Upper lobe of right lung (tissue), 1 donor: ENCODE measurements at regions not wholly inside any gene's neighbourhood (a gene's known extent, or its start where the extent isn't known, plus 50 kb on each side); places are given as distances from the start of the nearest gene placed in this dataset.

Experiments
- ATAC-seq: fragments of 200-7000 bp; cut with Tn5 transposase; one replicate; pipeline ENCODE4 v1.9.1; 2020; ENCODE audit warnings: mild to moderate bottlenecking, moderate library complexity
- DNase-seq: peaks from one replicate; pipeline ENCODE4 v3.0.0-alpha.2; 2020
- H3K27ac ChIP-seq: fragments of 200-600 bp; one replicate; pipeline ENCODE4 v1.8.0; 2022
- H3K27me3 ChIP-seq: fragments of 200-600 bp; one replicate; pipeline ENCODE4 v1.8.0; 2022; ENCODE audit warnings: mild to moderate bottlenecking
- H3K36me3 ChIP-seq: fragments of 200-600 bp; one replicate; pipeline ENCODE4 v1.8.0; 2022
- H3K4me1 ChIP-seq: fragments of 200-600 bp; one replicate; pipeline ENCODE4 v1.8.0; 2022
- H3K4me3 ChIP-seq: fragments of 200-600 bp; one replicate; pipeline ENCODE4 v1.8.0; 2022; ENCODE audit warnings: mild to moderate bottlenecking
- H3K9me3 ChIP-seq: fragments of 200-600 bp; one replicate; pipeline ENCODE4 v1.8.0; 2022
- intact Hi-C: fragments of 100-400 bp; cut with DNase I; formaldehyde crosslinking; loops from one replicate; pipeline ENCODE4 v1.11.0; 2022
- TF ChIP-seq, protein P1 (sequence below): fragments of 200-600 bp; IDR thresholded peaks from one replicate; pipeline ENCODE4 v1.8.0; 2022; ENCODE audit warnings: antibody characterized with exemption
- donor health status: DM: no; HTN: yes; CAD: no; lungs with severe emphysema.

DNA sequence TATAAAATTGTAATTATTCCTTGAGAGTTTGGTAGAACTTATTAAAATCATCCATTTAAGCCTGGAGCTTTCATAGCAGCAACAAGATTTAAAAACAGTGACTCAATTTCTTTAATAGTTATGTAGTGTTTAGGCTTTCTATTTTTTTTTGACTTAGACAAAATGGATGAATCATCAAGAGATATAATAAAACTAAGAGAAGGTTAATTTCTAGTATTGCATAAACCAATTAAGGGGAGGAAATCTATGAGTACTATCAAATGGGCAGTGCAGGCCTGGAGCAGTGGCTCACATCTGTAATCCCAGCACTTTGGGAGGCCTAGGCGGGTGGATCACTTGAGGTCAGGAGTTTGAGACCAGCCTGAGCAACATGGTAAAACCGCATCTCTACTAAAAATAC, 416.3 kb upstream of the USP24 start:
- Histone ChIP-seq H3K4me3 (no peak overlapping the region), H3K9me3 (no peaks in the 10 kb centered on the region), H3K27ac (no peak overlapping the region), H3K36me3 (no peaks in the 10 kb centered on the region), H3K4me1 (peaks cover 8% of the 10 kb centered on the region), H3K27me3 (no peaks in the 10 kb centered on the region)
- intact Hi-C loops, result no loop called here
- DNase-seq (no peak), ATAC-seq (no peak)
- TF ChIP-seq, protein P1, sequence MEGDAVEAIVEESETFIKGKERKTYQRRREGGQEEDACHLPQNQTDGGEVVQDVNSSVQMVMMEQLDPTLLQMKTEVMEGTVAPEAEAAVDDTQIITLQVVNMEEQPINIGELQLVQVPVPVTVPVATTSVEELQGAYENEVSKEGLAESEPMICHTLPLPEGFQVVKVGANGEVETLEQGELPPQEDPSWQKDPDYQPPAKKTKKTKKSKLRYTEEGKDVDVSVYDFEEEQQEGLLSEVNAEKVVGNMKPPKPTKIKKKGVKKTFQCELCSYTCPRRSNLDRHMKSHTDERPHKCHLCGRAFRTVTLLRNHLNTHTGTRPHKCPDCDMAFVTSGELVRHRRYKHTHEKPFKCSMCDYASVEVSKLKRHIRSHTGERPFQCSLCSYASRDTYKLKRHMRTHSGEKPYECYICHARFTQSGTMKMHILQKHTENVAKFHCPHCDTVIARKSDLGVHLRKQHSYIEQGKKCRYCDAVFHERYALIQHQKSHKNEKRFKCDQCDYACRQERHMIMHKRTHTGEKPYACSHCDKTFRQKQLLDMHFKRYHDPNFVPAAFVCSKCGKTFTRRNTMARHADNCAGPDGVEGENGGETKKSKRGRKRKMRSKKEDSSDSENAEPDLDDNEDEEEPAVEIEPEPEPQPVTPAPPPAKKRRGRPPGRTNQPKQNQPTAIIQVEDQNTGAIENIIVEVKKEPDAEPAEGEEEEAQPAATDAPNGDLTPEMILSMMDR, result no peak

DNA sequence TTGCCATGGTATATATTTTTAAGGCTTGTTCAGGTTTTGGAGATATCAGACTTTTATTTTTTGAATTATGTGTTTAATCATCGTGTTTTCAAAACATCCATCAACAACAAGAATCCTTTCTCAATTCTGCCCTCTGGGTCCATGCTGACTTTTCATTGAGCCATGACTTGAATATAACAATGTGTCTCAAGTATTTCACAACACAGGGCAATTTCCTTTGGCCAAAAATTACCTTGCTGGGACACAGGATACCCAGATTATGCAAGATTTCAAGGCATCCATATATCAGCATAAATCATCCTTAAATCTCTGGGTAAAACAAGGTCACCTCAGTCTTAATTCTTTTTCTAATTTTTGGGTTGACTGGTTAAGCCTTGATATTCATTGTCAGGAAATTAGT, 411.2 kb upstream of the USP24 start:
- TF ChIP-seq, protein P1, result no peak
- ATAC-seq (no peak), DNase-seq (no peak)
- H3K4me3 ChIP-seq, result no peak overlapping the region
- no peaks in the 10 kb centered on the region for H3K4me1 ChIP-seq
- no peaks in the 10 kb centered on the region for H3K36me3 ChIP-seq
- H3K9me3 ChIP-seq, result no peaks in the 10 kb centered on the region
- intact Hi-C loops, result no loop called here
- no peaks in the 10 kb centered on the region for H3K27me3 ChIP-seq
- no peak overlapping the region for H3K27ac ChIP-seq

DNA sequence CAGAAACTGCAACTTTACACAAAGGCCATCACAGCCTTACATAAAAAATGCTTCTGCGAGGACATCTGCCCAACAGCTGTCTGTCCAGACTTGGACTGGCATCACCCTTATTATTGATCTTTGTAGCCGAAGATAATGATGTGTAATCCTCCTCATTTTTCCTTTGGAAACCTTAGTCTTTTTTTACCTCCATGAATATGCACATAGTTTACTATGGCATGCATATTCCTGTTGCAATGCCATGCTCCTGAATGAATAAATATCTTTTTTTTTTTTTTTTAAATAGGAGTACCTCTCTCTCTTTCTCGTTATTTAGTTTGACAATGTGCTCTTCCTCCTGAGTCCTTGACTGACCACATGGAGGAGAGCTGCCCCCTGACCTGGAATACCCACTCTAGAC, 409.6 kb upstream of the USP24 start:
- TF ChIP-seq, protein P1, result no peak
- Histone ChIP-seq H3K27me3 (no peaks in the 10 kb centered on the region), H3K36me3 (no peaks in the 10 kb centered on the region), H3K4me3 (no peak overlapping the region), H3K27ac (no peak overlapping the region), H3K4me1 (no peaks in the 10 kb centered on the region), H3K9me3 (no peaks in the 10 kb centered on the region)
- ATAC-seq, result no peak
- intact Hi-C loops, result no loop called here
- DNase-seq, result no peak

DNA sequence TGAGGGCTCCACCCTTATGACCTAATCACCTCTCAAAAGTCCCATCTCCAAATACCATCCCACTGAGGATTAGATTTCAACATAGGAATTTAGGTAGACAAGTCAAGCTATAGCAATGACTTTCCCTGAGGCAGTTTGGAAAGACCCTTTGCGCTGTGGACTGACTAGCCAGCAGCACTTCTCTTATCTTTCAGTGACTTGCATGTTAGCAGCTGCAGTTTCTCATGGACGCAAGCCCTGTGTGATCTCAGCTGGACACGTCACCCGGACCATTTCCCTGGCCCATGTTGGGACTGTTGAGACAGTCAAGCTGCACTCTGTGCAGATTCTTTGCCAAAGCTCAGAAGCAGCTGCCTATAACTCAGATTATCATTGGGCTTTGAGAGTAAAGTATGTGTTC, 408.1 kb upstream of the USP24 start:
- no peaks in the 10 kb centered on the region for H3K9me3 ChIP-seq
- DNase-seq (no peak), ATAC-seq (peak; percentile 52)
- no peaks in the 10 kb centered on the region for H3K27me3 ChIP-seq
- no peaks in the 10 kb centered on the region for H3K36me3 ChIP-seq
- intact Hi-C loops, result no loop called here
- TF ChIP-seq, protein P1, result no peak
- H3K4me1 ChIP-seq, result no peaks in the 10 kb centered on the region
- no peak overlapping the region for H3K27ac ChIP-seq
- H3K4me3 ChIP-seq, result no peak overlapping the region

DNA sequence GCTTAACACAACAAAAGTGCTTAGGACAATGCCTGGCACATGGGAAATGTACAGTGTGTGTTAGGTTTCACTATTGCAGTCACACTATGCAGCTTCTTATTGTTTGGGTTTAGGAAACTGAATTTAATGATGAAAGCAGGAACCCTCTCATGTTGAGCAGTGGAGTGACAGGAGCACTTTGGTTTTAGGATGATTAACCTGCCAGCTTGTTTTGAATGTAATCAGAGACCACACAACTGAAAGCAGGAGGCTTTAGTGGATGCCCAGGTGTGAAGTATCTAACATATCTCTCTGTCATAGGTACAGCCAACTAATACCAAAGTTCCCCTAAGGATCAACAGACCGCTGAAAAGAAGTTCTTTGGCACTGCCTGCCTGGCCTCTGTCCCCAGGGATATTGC, 406.9 kb upstream of the USP24 start:
- no peak for ATAC-seq

DNA sequence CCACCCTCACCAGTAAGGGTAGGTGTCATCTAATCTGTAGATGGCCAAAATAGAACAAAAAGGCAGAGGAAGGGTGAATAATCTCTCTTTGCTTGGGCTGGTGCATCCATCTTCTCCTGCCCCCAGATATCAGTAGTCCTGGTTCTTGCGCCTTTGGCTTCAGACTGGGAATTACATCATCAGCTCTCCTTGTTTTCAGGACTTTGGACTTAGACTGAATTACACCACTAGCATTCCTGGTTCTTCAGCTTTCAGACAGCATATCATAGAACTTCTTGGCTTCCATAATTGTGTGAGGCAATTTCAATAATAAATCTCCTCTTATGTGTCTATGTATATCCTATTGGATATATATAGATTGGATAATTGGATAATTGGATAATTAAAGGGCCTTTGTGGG, 403.0 kb upstream of the USP24 start:
- TF ChIP-seq, protein P1, result no peak
- intact Hi-C loops, result no loop called here
- DNase-seq (no peak), ATAC-seq (no peak)
- no peak overlapping the region for H3K4me3 ChIP-seq
- H3K27me3 ChIP-seq, result no peaks in the 10 kb centered on the region
- H3K36me3 ChIP-seq, result no peaks in the 10 kb centered on the region
- H3K9me3 ChIP-seq, result no peaks in the 10 kb centered on the region
- no peaks in the 10 kb centered on the region for H3K4me1 ChIP-seq
- no peak overlapping the region for H3K27ac ChIP-seq

More for the DNA sequence above, 406.9 kb upstream of the USP24 start:
- TF ChIP-seq, protein P1, result no peak
- no peaks in the 10 kb centered on the region for H3K9me3 ChIP-seq
- intact Hi-C loops, result no loop called here
- DNase-seq, result no peak
- no peaks in the 10 kb centered on the region for H3K36me3 ChIP-seq
- H3K27ac ChIP-seq, result no peak overlapping the region
- H3K4me3 ChIP-seq, result no peak overlapping the region
- H3K27me3 ChIP-seq, result no peaks in the 10 kb centered on the region
- no peaks in the 10 kb centered on the region for H3K4me1 ChIP-seq
